ENCODE measurements at regions not wholly inside any gene's neighbourhood (a gene's known extent, or its start where the extent isn't known, plus 50 kb on each side); places are given as distances from the start of the nearest gene placed in this dataset.

DNA sequence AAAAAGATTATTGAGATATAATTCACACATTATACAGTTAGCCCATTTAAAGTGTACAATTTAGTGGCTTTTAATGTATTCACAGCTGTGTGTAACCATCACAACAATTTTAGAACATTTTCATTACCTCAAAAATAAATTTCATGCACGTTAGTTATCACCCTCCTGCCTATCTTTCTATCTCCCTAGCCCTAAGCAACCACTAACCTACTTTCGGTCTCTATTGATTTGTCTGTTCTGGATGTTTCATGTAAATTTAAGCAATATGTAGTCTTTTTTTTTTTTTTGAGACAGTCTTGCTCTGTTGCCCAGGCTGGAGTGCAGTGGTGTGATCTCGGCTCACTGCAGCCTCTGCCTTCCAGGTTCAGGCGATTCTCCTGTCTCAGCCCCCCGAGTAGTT, 439.4 kb downstream of the PCNX1 start:
- no peaks in the 10 kb centered on the region for H3K4me1 ChIP-seq (ENCODE audit: low read depth, poor library complexity, severe bottlenecking)
- no peaks in the 10 kb centered on the region; the same call in 1 of the 2 replicates for H3K79me2 ChIP-seq (ENCODE audit: insufficient read depth, low read depth)
- no peak overlapping the region for H3K4me2 ChIP-seq
- no peak overlapping the region for H2AFZ ChIP-seq (ENCODE audit: low read depth)
- TF ChIP-seq, protein P1, sequence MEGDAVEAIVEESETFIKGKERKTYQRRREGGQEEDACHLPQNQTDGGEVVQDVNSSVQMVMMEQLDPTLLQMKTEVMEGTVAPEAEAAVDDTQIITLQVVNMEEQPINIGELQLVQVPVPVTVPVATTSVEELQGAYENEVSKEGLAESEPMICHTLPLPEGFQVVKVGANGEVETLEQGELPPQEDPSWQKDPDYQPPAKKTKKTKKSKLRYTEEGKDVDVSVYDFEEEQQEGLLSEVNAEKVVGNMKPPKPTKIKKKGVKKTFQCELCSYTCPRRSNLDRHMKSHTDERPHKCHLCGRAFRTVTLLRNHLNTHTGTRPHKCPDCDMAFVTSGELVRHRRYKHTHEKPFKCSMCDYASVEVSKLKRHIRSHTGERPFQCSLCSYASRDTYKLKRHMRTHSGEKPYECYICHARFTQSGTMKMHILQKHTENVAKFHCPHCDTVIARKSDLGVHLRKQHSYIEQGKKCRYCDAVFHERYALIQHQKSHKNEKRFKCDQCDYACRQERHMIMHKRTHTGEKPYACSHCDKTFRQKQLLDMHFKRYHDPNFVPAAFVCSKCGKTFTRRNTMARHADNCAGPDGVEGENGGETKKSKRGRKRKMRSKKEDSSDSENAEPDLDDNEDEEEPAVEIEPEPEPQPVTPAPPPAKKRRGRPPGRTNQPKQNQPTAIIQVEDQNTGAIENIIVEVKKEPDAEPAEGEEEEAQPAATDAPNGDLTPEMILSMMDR (conservative IDR thresholded peaks at IDR 0.05; ENCODE audit: low read depth, low read length) = no peak
- H4K20me1 ChIP-seq (ENCODE audit: insufficient read depth) = no peaks in the 10 kb centered on the region
- H3K36me3 ChIP-seq (ENCODE audit: insufficient read depth) = no peaks in the 10 kb centered on the region
- no peaks in the 10 kb centered on the region for H3K27me3 ChIP-seq (ENCODE audit: insufficient read depth, low read depth)
- H3K4me3 ChIP-seq (IDR thresholded peaks at IDR 0.05; ENCODE audit: insufficient read depth, low read depth, low read length) = no peak overlapping the region
- H3K27ac ChIP-seq = no peak overlapping the region
- no peak overlapping the region for H3K9ac ChIP-seq

DNA sequence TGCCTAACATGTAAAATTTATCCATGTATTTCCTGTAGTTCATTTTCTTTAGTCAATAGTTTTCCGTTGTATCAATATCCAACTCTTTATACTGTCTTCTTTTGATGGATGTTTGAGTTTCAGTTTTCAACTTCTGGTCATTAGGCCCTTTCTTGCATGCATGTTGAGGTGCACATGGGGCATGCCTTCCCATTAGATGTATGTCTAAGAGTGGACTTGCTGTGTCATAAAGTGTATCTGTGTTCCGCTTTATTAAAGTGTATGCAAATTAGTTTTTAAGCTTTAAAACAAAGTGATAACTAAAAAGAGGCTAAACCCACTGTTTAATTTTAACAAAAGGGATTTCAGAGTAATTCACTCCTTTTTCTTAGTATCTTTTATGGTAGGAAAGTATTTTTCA, 441.1 kb downstream of the PCNX1 start:
- H4K20me1 ChIP-seq (ENCODE audit: insufficient read depth) = no peaks in the 10 kb centered on the region
- H3K27me3 ChIP-seq (ENCODE audit: insufficient read depth, low read depth) = no peaks in the 10 kb centered on the region
- H3K27ac ChIP-seq = no peak overlapping the region
- H3K4me3 ChIP-seq (IDR thresholded peaks at IDR 0.05; ENCODE audit: insufficient read depth, low read depth, low read length) = no peak overlapping the region
- H3K4me1 ChIP-seq (ENCODE audit: low read depth, poor library complexity, severe bottlenecking) = no peaks in the 10 kb centered on the region
- H3K36me3 ChIP-seq (ENCODE audit: insufficient read depth) = no peaks in the 10 kb centered on the region
- TF ChIP-seq, protein P1 (conservative IDR thresholded peaks at IDR 0.05; ENCODE audit: low read depth, low read length) = no peak
- H3K9ac ChIP-seq = no peak overlapping the region
- no peaks in the 10 kb centered on the region; the same call in 1 of the 2 replicates for H3K79me2 ChIP-seq (ENCODE audit: insufficient read depth, low read depth)
- no peak overlapping the region for H2AFZ ChIP-seq (ENCODE audit: low read depth)
- H3K4me2 ChIP-seq = no peak overlapping the region

DNA sequence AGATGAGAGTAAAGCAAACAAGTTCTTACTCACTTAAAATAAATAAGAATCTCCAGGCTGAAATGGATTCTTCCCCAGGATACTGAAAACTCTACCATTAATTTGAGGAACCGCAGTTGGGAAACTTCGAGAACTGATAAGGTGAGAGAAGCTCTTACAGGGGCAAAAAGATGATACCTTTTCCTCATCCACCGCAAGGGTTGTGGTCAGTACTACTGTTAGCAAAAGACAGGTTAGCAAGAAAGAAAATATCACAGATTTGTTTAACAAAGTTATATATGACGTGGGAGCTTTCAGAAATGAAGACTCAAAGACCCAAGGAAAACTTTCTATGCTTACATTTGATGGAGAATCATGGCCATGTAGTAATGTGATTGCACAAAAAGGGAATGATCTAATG, 441.6 kb downstream of the PCNX1 start:
- no peak overlapping the region for H3K9ac ChIP-seq
- H3K27me3 ChIP-seq (ENCODE audit: insufficient read depth, low read depth) = no peaks in the 10 kb centered on the region
- no peak overlapping the region for H3K4me3 ChIP-seq (IDR thresholded peaks at IDR 0.05; ENCODE audit: insufficient read depth, low read depth, low read length)
- H3K4me1 ChIP-seq (ENCODE audit: low read depth, poor library complexity, severe bottlenecking) = no peaks in the 10 kb centered on the region
- no peak overlapping the region for H3K27ac ChIP-seq
- H2AFZ ChIP-seq (ENCODE audit: low read depth) = no peak overlapping the region
- TF ChIP-seq, protein P1 (conservative IDR thresholded peaks at IDR 0.05; ENCODE audit: low read depth, low read length) = no peak
- no peak overlapping the region for H3K4me2 ChIP-seq
- no peaks in the 10 kb centered on the region for H3K36me3 ChIP-seq (ENCODE audit: insufficient read depth)
- no peaks in the 10 kb centered on the region for H4K20me1 ChIP-seq (ENCODE audit: insufficient read depth)
- no peaks in the 10 kb centered on the region; the same call in 1 of the 2 replicates for H3K79me2 ChIP-seq (ENCODE audit: insufficient read depth, low read depth)

DNA sequence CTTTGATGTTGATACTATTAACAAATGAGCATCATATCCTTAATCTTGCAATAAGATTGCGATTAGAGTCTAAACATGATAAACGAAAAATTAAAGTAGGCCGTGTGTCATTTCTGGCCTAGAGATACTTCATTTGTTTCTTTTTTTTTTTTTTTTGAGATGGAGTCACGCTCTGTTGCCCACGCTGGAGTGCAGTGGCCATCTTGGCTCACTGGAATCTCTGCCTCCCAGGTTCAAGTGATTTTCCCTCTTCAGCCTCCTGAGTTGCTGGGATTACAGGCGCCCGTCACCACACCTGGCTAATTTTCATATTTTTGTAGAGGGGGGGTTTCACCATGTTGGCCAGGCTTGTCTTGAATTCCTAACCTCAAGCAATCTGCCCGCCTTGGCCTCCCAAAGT, 446.9 kb downstream of the PCNX1 start:
- no peaks in the 10 kb centered on the region for H4K20me1 ChIP-seq (ENCODE audit: insufficient read depth)
- no peak overlapping the region for H3K4me2 ChIP-seq
- H3K27ac ChIP-seq = no peak overlapping the region
- H3K27me3 ChIP-seq (ENCODE audit: insufficient read depth, low read depth) = no peaks in the 10 kb centered on the region
- H3K4me1 ChIP-seq (ENCODE audit: low read depth, poor library complexity, severe bottlenecking) = no peaks in the 10 kb centered on the region
- TF ChIP-seq, protein P1 (conservative IDR thresholded peaks at IDR 0.05; ENCODE audit: low read depth, low read length) = no peak
- H3K9ac ChIP-seq = no peak overlapping the region
- H3K79me2 ChIP-seq (ENCODE audit: insufficient read depth, low read depth) = no peaks in the 10 kb centered on the region
- H2AFZ ChIP-seq (ENCODE audit: low read depth) = no peak overlapping the region
- H3K4me3 ChIP-seq (IDR thresholded peaks at IDR 0.05; ENCODE audit: insufficient read depth, low read depth, low read length) = no peak overlapping the region
- H3K36me3 ChIP-seq (ENCODE audit: insufficient read depth) = no peaks in the 10 kb centered on the region
